IMR-90 (cell line): ENCODE measurements at regions not wholly inside any gene's neighbourhood (a gene's known extent, or its start where the extent isn't known, plus 50 kb on each side); places are given as distances from the start of the nearest gene placed in this dataset.

ENCODE experiments used
- ATAC-seq: fragments of 200-7000 bp; cut with Tn5 transposase; 2 replicates; pipeline ENCODE4 v1.9.1; 2020; ENCODE audit warnings: low read depth, mild to moderate bottlenecking, moderate library complexity
- BruUV-seq: library from RNA; stranded (reverse); fragments of 400-500 nt; replicated peaks from 2 replicates; lab custom pipeline; 2021; lab: Mats Ljungman, UMichigan
- CTCF ChIA-PET: fragments of 300-600 bp; formaldehyde crosslinking; extraction: SDS; loops from one replicate; lab custom pipeline; 2021; ENCODE audit warnings: antibody characterized with exemption; lab: Yijun Ruan, JAX
- POLR2A ChIA-PET: fragments of 300-600 bp; sonication (Branson Sonifier 250); formaldehyde crosslinking; loops from one replicate; lab custom pipeline; 2022; ENCODE audit warnings: antibody characterized with exemption; ENCODE audit not compliant: unreplicated experiment; lab: Charles Lee
- DNase-seq: peaks from one replicate; pipeline ENCODE4 v3.0.0; 2013
- H2AFZ ChIP-seq: replicated peaks from 2 replicates; pipeline ENCODE3; 2013; ENCODE audit warnings: low read length, mild to moderate bottlenecking; ENCODE audit not compliant: poor library complexity
- H2AK5ac ChIP-seq: 2 replicates; pipeline ENCODE4 v1.6.1; 2013; ENCODE audit warnings: low read depth, low read length, inconsistent platforms
- H2AK9ac ChIP-seq: replicated peaks from 2 replicates; pipeline ENCODE3; 2013; ENCODE audit warnings: mild to moderate bottlenecking, low read depth, low read length, moderate library complexity; ENCODE audit not compliant: poor library complexity
- H2BK120ac ChIP-seq: 2 replicates; pipeline ENCODE4 v1.6.1; 2013; ENCODE audit warnings: low read depth, low read length, inconsistent platforms
- H2BK15ac ChIP-seq: 3 replicates; pipeline ENCODE4 v1.6.1; 2013; ENCODE audit warnings: low read depth, low read length, inconsistent platforms
- H2BK20ac ChIP-seq: 2 replicates; pipeline ENCODE4 v1.6.1; 2013; ENCODE audit warnings: low read depth, mild to moderate bottlenecking, inconsistent platforms, low read length, moderate library complexity
- H2BK5ac ChIP-seq: 2 replicates; pipeline ENCODE4 v1.6.1; 2013; ENCODE audit warnings: mild to moderate bottlenecking, low read depth, low read length, inconsistent platforms; ENCODE audit not compliant: poor library complexity, severe bottlenecking
- H3K14ac ChIP-seq: replicated peaks from 2 replicates; pipeline ENCODE4 v1.6.1; 2013; ENCODE audit warnings: low read depth, low read length, inconsistent platforms
- H3K18ac ChIP-seq: 2 replicates; pipeline ENCODE4 v1.6.1; 2013; ENCODE audit warnings: low read depth, low read length, control low read depth
- H3K23ac ChIP-seq: 2 replicates; pipeline ENCODE4 v1.6.1; 2013; ENCODE audit warnings: low read depth, low read length, inconsistent platforms
- H3K27ac ChIP-seq: 2 replicates; pipeline ENCODE4 v1.5.1; 2013; ENCODE audit warnings: mild to moderate bottlenecking, control low read depth, low read length; ENCODE audit not compliant: insufficient read depth
- H3K27me3 ChIP-seq: 2 replicates; pipeline ENCODE4 v1.6.1; 2013; ENCODE audit warnings: low read length; ENCODE audit not compliant: control insufficient read depth, insufficient read depth
- H3K36me3 ChIP-seq: 2 replicates; pipeline ENCODE4 v1.6.1; 2013; ENCODE audit warnings: low read length, mixed read lengths; ENCODE audit not compliant: control insufficient read depth, insufficient read depth
- H3K4ac ChIP-seq: 2 replicates; pipeline ENCODE4 v1.6.1; 2013; ENCODE audit warnings: low read depth, low read length, inconsistent platforms
- H3K4me1 ChIP-seq: 2 replicates; pipeline ENCODE4 v1.6.1; 2013; ENCODE audit warnings: low read length, mixed read lengths; ENCODE audit not compliant: control insufficient read depth, insufficient read depth
- H3K4me2 ChIP-seq: 2 replicates; pipeline ENCODE4 v1.6.1; 2013; ENCODE audit warnings: low read depth, mild to moderate bottlenecking, control low read depth, low read length, moderate library complexity
- H3K4me3 ChIP-seq: 2 replicates; pipeline ENCODE4 v1.5.1; 2013; ENCODE audit warnings: low read depth, mild to moderate bottlenecking, control low read depth, low read length, moderate library complexity; ENCODE audit not compliant: insufficient read depth
- H3K56ac ChIP-seq: 2 replicates; pipeline ENCODE4 v1.6.1; 2013; ENCODE audit warnings: low read length, inconsistent platforms; ENCODE audit not compliant: insufficient read depth; ENCODE audit errors: extremely low read depth
- H3K79me1 ChIP-seq, 2 experiments: 2 replicates each; pipeline ENCODE4 v1.6.1; 2013; ENCODE audit warnings: low read length in 2 of 2, inconsistent platforms in 1 of 2, low read depth in 1 of 2
- H3K9ac ChIP-seq: 2 replicates; pipeline ENCODE4 v1.6.1; 2013; ENCODE audit warnings: low read depth, low read length, control low read depth
- H3K9me1 ChIP-seq: 2 replicates; pipeline ENCODE4 v1.6.1; 2013; ENCODE audit warnings: low read length, inconsistent platforms; ENCODE audit not compliant: insufficient read depth
- H3K9me3 ChIP-seq: 2 replicates; pipeline ENCODE4 v1.6.1; 2013; ENCODE audit warnings: low read length; ENCODE audit not compliant: control insufficient read depth, insufficient read depth
- H4K20me1 ChIP-seq: 2 replicates; pipeline ENCODE4 v1.6.1; 2013; ENCODE audit warnings: low read length, inconsistent platforms; ENCODE audit not compliant: insufficient read depth
- H4K5ac ChIP-seq: 2 replicates; pipeline ENCODE4 v1.6.1; 2013; ENCODE audit warnings: mild to moderate bottlenecking, low read depth, low read length, control low read depth
- H4K8ac ChIP-seq, 2 experiments: 2 replicates each; pipeline ENCODE4 v1.6.1; 2013; ENCODE audit warnings: low read depth in 2 of 2, low read length in 2 of 2, control low read depth in 1 of 2, inconsistent platforms in 1 of 2
- H4K91ac ChIP-seq: 2 replicates; pipeline ENCODE4 v1.6.1; 2013; ENCODE audit warnings: low read depth, low read length, inconsistent platforms; ENCODE audit not compliant: insufficient read depth
- BHLHE40 ChIP-seq: fragments of 150-350 bp; IDR thresholded peaks from 2 replicates; pipeline ENCODE4 v1.6.1; 2016; ENCODE audit warnings: mild to moderate bottlenecking, low read depth, low read length
- CEBPB ChIP-seq: IDR thresholded peaks from 2 replicates; pipeline ENCODE4 v1.6.1; 2012; ENCODE audit warnings: low read depth, low read length, improper control_type of control experiment
- CHD1 ChIP-seq: IDR thresholded peaks from 2 replicates; pipeline ENCODE4 v1.6.1; 2012; ENCODE audit warnings: low read depth, low read length, improper control_type of control experiment
- FOS ChIP-seq: fragments of 150-350 bp; IDR thresholded peaks from 2 replicates; pipeline ENCODE4 v1.6.1; 2016; ENCODE audit warnings: low read depth, low read length
- MAFK ChIP-seq: IDR thresholded peaks from 2 replicates; pipeline ENCODE4 v1.6.1; 2012; ENCODE audit warnings: low read depth, low read length, improper control_type of control experiment
- MAZ ChIP-seq: IDR thresholded peaks from 2 replicates; pipeline ENCODE4 v1.6.1; 2012; ENCODE audit warnings: low read depth, mild to moderate bottlenecking, low read length, improper control_type of control experiment, moderate library complexity, borderline replicate concordance
- MXI1 ChIP-seq: IDR thresholded peaks from 2 replicates; pipeline ENCODE4 v1.6.1; 2012; ENCODE audit warnings: low read depth, mild to moderate bottlenecking, low read length, moderate library complexity, borderline replicate concordance
- NFE2L2 ChIP-seq: fragments of 150-350 bp; IDR thresholded peaks from 2 replicates; pipeline ENCODE4 v1.6.1; 2016; ENCODE audit warnings: low read depth, mild to moderate bottlenecking, low read length
- POLR2A ChIP-seq: IDR thresholded peaks from 2 replicates; pipeline ENCODE4 v1.6.1; 2012; ENCODE audit warnings: mild to moderate bottlenecking, low read depth, low read length
- RAD21 ChIP-seq: IDR thresholded peaks from 2 replicates; pipeline ENCODE4 v1.6.1; 2012; ENCODE audit warnings: low read length, improper control_type of control experiment
- RCOR1 ChIP-seq: IDR thresholded peaks from 2 replicates; pipeline ENCODE4 v1.6.1; 2012; ENCODE audit warnings: mild to moderate bottlenecking, low read length, improper control_type of control experiment; ENCODE audit not compliant: insufficient replicate concordance
- RFX5 ChIP-seq: IDR thresholded peaks from 2 replicates; pipeline ENCODE4 v1.8.0; 2012; ENCODE audit warnings: low read depth, mild to moderate bottlenecking, low read length, moderate library complexity
- SMC3 ChIP-seq: fragments of 150-350 bp; IDR thresholded peaks from 2 replicates; pipeline ENCODE4 v1.6.1; 2016; ENCODE audit warnings: low read depth, mild to moderate bottlenecking, antibody characterized with exemption, low read length, moderate library complexity
- WGBS, 2 experiments: methylation state at CpG; one replicate each; pipeline versions ENCODE4 v1.1.5 to v1.1.7; 2013; ENCODE audit warnings: missing lambda C conversion rate in 2 of 2; ENCODE audit not compliant: insufficient read length in 1 of 2; ENCODE audit errors: extremely low coverage in 2 of 2; 5-methylcytosine and 5-hydroxymethylcytosine counted together
- dilution Hi-C: fragments of 300-500 bp; cut with HindIII; formaldehyde crosslinking; loops from one replicate; pipeline ENCODE4 v1.14.3; 2018; ENCODE audit warnings: low sequenced_read_pairs; ENCODE audit not compliant: unreplicated experiment
- in situ Hi-C: fragments of 300-500 bp; cut with MboI; formaldehyde crosslinking; loops from 3 replicates; pipeline ENCODE4 v1.14.3; 2019; ENCODE audit warnings: low sequenced_read_pairs, inconsistent platforms, mixed read lengths
- intact Hi-C: fragments of 100-400 bp; cut with micrococcal nuclease; formaldehyde crosslinking; loops from 2 replicates; pipeline ENCODE4 v1.10.0; 2022
- TF ChIP-seq, protein P1 (sequence below): fragments of 150-350 bp; IDR thresholded peaks from 2 replicates; pipeline ENCODE4 v1.6.1; 2016; ENCODE audit warnings: low read depth, mild to moderate bottlenecking, low read length, moderate library complexity, borderline replicate concordance
- TF ChIP-seq, protein P2 (sequence below): fragments of 150-350 bp; IDR thresholded peaks from 2 replicates; pipeline ENCODE4 v1.6.1; 2017; ENCODE audit warnings: mild to moderate bottlenecking, antibody characterized with exemption, low read length, low read depth
- TF ChIP-seq, protein P3 (sequence below): conservative IDR thresholded peaks from 2 replicates; pipeline ENCODE4 v1.5.1; 2012; ENCODE audit warnings: mild to moderate bottlenecking, low read depth, low read length, improper control_type of control experiment

DNA sequence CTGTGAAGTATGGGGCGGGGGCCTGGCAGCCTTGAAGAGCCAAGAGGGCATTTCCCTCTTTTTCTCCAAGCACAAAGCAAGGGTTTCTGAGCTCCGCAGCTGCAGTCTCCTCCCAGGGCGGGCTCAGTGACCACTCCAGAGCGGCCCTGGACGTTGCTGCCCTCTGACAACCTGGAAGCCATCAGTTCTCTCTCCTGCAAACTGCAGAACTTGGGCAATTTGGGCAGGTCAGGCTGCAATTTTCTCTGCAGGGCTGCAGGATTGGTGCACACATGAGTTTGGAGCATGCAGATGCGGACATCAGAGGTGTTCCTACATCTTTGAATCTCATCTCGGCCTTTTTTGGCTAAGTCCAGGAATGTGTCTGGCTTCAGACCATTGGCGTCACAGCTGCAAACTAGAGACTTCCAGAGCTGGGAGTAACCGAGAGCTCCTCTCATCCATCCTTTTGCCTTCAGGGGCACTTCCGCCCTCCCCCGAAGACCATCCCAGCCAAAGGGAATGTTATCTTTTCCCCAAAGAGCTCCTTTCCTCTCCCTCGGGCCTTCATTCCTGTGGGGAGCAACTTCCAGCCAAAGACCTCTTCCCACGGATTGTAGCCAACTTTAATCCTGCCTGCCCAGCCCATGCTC is 139.6 kb upstream of the WNT4 start:
- intact Hi-C loops = no loop called here
- no peak overlapping the region for H3K14ac ChIP-seq
- no peak overlapping the region for H3K9ac ChIP-seq
- H3K9me1 ChIP-seq = no peaks in the 10 kb centered on the region
- no peaks in the 10 kb centered on the region for H4K20me1 ChIP-seq
- no peak overlapping the region for H4K5ac ChIP-seq
- peaks cover 53% of the 10 kb centered on the region for H3K27me3 ChIP-seq
- peak overlapping the region; percentile 28 for H2AK9ac ChIP-seq
- no TSS peak for BruUV-seq
- H3K9me3 ChIP-seq = no peaks in the 10 kb centered on the region
- TF ChIP-seq, protein P1, sequence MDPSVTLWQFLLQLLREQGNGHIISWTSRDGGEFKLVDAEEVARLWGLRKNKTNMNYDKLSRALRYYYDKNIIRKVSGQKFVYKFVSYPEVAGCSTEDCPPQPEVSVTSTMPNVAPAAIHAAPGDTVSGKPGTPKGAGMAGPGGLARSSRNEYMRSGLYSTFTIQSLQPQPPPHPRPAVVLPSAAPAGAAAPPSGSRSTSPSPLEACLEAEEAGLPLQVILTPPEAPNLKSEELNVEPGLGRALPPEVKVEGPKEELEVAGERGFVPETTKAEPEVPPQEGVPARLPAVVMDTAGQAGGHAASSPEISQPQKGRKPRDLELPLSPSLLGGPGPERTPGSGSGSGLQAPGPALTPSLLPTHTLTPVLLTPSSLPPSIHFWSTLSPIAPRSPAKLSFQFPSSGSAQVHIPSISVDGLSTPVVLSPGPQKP = no peak
- TF ChIP-seq, protein P2, sequence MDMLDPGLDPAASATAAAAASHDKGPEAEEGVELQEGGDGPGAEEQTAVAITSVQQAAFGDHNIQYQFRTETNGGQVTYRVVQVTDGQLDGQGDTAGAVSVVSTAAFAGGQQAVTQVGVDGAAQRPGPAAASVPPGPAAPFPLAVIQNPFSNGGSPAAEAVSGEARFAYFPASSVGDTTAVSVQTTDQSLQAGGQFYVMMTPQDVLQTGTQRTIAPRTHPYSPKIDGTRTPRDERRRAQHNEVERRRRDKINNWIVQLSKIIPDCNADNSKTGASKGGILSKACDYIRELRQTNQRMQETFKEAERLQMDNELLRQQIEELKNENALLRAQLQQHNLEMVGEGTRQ = no peak
- no peak for TF ChIP-seq SMC3
- TF ChIP-seq MAFK = no peak
- no peak for TF ChIP-seq RFX5
- TF ChIP-seq BHLHE40 = no peak
- no peak for TF ChIP-seq MAZ
- TF ChIP-seq RCOR1 = no peak
- TF ChIP-seq POLR2A = no peak
- no peak for TF ChIP-seq CHD1
- TF ChIP-seq CEBPB = no peak
- no peak for TF ChIP-seq MXI1
- TF ChIP-seq NFE2L2 = no peak
- TF ChIP-seq RAD21 = no peak
- TF ChIP-seq, protein P3, sequence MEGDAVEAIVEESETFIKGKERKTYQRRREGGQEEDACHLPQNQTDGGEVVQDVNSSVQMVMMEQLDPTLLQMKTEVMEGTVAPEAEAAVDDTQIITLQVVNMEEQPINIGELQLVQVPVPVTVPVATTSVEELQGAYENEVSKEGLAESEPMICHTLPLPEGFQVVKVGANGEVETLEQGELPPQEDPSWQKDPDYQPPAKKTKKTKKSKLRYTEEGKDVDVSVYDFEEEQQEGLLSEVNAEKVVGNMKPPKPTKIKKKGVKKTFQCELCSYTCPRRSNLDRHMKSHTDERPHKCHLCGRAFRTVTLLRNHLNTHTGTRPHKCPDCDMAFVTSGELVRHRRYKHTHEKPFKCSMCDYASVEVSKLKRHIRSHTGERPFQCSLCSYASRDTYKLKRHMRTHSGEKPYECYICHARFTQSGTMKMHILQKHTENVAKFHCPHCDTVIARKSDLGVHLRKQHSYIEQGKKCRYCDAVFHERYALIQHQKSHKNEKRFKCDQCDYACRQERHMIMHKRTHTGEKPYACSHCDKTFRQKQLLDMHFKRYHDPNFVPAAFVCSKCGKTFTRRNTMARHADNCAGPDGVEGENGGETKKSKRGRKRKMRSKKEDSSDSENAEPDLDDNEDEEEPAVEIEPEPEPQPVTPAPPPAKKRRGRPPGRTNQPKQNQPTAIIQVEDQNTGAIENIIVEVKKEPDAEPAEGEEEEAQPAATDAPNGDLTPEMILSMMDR = no peak
- TF ChIP-seq FOS = no peak
- no peak overlapping the region for H3K23ac ChIP-seq
- dilution Hi-C loops = no loop called here
- no peak overlapping the region for H2BK120ac ChIP-seq
- H4K91ac ChIP-seq = no peak overlapping the region
- ChIA-PET POLR2A (no interaction called here), CTCF (no interaction called here)
- in situ Hi-C loops = no loop called here
- no peak overlapping the region for H2AK5ac ChIP-seq
- no peak overlapping the region for H2BK20ac ChIP-seq
- no peak overlapping the region for H4K8ac ChIP-seq
- H3K27ac ChIP-seq = no peak overlapping the region
- no peak overlapping the region for H3K18ac ChIP-seq
- no peak for DNase-seq
- no peaks in the 10 kb centered on the region for H3K4me1 ChIP-seq
- H3K4me2 ChIP-seq = no peak overlapping the region
- no peak overlapping the region for H2BK15ac ChIP-seq
- 50% methylated on average over 7 of the region's 13 CpGs; no CpG with 5 or more reads in 1 of the 2 experiments for WGBS, 2 experiments
- no peak overlapping the region for H3K4ac ChIP-seq
- no peaks in the 10 kb centered on the region for H3K79me1 ChIP-seq
- no peak overlapping the region for H2AFZ ChIP-seq
- H3K56ac ChIP-seq = no peak overlapping the region
- no peak overlapping the region for H2BK5ac ChIP-seq
- no peak for ATAC-seq
- H3K4me3 ChIP-seq = no peak overlapping the region
- H3K36me3 ChIP-seq = no peaks in the 10 kb centered on the region
